ENCODE measurements at regions not wholly inside any gene's neighbourhood (a gene's known extent, or its start where the extent isn't known, plus 50 kb on each side); places are given as distances from the start of the nearest gene placed in this dataset.
"Not testable (repeated sequence)": the region's sequence is repeated elsewhere in the genome, so short reads cannot be mapped to it uniquely, and the experiment has no call there.

DNA sequence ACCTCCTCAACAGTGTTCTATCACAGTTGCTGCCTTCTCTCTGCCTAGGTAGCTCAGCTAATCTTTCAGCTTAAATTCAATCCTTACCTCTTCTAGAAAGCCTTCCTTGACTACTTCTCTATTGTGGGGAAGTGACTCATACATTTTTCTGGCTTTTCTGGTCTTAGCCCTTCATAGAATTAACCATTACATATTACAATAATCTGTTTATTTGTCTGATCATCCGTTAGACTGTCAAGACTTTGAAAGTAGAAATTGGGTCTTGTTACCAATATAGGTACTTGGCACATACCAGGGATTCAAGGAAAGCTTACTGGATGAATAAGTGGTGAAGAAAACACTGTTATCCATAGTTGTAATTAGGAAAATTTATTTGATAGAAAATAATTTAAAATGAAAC is 89.6 kb downstream of the FANCF start:
- FAIRE-seq: no peak

DNA sequence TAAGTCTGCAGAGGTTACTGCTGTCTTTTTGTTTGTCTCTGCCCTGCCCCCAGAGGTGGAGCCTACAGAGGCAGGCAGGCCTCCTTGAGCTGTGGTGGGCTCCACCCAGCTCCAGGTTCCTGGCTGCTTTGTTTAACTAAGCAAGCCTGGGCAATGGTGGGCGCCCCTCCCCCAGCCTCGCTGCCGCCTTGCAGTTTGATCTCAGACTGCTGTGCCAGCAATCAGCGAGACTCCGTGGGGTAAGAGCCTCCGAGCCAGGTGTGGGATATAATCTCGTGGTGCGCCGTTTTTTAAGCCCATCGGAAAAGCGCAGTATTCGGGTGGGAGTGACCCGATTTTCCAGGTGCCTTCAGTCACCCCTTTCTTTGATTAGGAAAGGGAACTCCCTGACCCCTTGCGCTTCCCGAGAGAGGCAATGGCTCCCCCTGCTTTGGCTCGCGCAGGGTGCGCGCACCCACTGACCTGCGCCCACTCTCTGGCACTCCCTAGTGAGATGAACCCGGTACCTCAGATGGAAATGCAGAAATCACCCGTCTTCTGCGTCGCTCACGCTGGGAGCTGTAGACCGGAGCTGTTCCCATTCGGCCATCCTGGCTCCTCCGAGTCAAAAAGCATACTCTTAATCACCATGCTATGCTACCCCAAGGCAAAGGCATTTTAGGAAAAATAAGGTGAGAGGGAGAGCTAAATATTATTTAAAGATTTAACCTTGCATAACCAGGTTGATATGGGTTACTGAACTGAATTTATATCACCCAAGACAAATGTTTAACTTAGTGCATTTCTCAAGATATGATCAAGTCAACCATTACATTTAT is 96.8 kb downstream of the FANCF start:
- H3K27me3 ChIP-seq (ENCODE audit: control insufficient read depth, insufficient read depth, low read length); H3K4me3 ChIP-seq (ENCODE audit: low read length in 3 of 3); intact Hi-C loops (cut with DNase I); FAIRE-seq; DNase-seq; H3K9ac ChIP-seq (ENCODE audit: low read length in 3 of 3); H3K4me1 ChIP-seq (ENCODE audit: control insufficient read depth in 2 of 3, insufficient read depth in 2 of 3, low read depth in 1 of 3, low read length in 3 of 3); H3K9me3 ChIP-seq (ENCODE audit: control insufficient read depth in 2 of 3, insufficient read depth in 1 of 3, low read length in 3 of 3); H3K27ac ChIP-seq (ENCODE audit: low read depth in 2 of 2, low read length in 2 of 2); H3K36me3 ChIP-seq (ENCODE audit: control insufficient read depth in 2 of 3, insufficient read depth in 3 of 3, low read length in 3 of 3): not testable (repeated sequence)

More for the DNA sequence above, 89.6 kb downstream of the FANCF start:
- H3K9me3 ChIP-seq (ENCODE audit: control insufficient read depth in 2 of 3, insufficient read depth in 1 of 3, low read length in 3 of 3): no peaks in the 10 kb centered on the region
- TF ChIP-seq, protein P1, sequence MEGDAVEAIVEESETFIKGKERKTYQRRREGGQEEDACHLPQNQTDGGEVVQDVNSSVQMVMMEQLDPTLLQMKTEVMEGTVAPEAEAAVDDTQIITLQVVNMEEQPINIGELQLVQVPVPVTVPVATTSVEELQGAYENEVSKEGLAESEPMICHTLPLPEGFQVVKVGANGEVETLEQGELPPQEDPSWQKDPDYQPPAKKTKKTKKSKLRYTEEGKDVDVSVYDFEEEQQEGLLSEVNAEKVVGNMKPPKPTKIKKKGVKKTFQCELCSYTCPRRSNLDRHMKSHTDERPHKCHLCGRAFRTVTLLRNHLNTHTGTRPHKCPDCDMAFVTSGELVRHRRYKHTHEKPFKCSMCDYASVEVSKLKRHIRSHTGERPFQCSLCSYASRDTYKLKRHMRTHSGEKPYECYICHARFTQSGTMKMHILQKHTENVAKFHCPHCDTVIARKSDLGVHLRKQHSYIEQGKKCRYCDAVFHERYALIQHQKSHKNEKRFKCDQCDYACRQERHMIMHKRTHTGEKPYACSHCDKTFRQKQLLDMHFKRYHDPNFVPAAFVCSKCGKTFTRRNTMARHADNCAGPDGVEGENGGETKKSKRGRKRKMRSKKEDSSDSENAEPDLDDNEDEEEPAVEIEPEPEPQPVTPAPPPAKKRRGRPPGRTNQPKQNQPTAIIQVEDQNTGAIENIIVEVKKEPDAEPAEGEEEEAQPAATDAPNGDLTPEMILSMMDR (IDR thresholded peaks at IDR 0.05; ENCODE audit: borderline replicate concordance, extremely low read depth, insufficient read depth): no peak
- H3K27ac ChIP-seq (ENCODE audit: low read depth in 2 of 2, low read length in 2 of 2): no peak overlapping the region
- no peak overlapping the region for H3K4me3 ChIP-seq (ENCODE audit: low read length in 3 of 3)
- intact Hi-C loops (cut with DNase I): no loop called here
- no peaks in the 10 kb centered on the region for H3K4me1 ChIP-seq (ENCODE audit: control insufficient read depth in 2 of 3, insufficient read depth in 2 of 3, low read depth in 1 of 3, low read length in 3 of 3)
- no peaks in the 10 kb centered on the region for H3K36me3 ChIP-seq (ENCODE audit: control insufficient read depth in 2 of 3, insufficient read depth in 3 of 3, low read length in 3 of 3)
- H3K9ac ChIP-seq (ENCODE audit: low read length in 3 of 3): no peak overlapping the region
- no peak for DNase-seq
- no peaks in the 10 kb centered on the region for H3K27me3 ChIP-seq (ENCODE audit: control insufficient read depth, insufficient read depth, low read length)

DNA sequence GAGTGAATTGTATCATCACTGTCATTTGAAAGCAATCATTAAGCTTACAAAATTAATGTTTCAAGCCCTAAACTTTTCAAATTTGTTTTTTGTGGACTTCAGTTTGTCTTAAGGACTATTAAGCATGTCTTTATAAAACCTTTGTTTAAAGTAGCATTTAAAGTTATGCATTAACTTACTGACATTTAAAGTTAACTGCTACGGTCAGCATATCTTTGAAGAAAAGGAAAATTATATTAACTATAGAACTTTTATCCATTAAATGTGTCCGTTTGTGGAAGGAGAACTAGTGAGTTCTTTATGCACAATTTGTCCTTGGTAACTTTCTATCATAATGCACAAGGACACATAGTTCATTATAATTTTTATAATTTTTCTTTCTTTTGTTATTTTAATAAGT is 103.4 kb downstream of the FANCF start:
- Histone ChIP-seq H3K9ac (ENCODE audit: low read length in 3 of 3) (no peak overlapping the region), H3K27me3 (ENCODE audit: control insufficient read depth, insufficient read depth, low read length) (no peaks in the 10 kb centered on the region), H3K4me1 (ENCODE audit: control insufficient read depth in 2 of 3, insufficient read depth in 2 of 3, low read depth in 1 of 3, low read length in 3 of 3) (no peaks in the 10 kb centered on the region), H3K9me3 (ENCODE audit: control insufficient read depth in 2 of 3, insufficient read depth in 1 of 3, low read length in 3 of 3) (no peaks in the 10 kb centered on the region), H3K36me3 (ENCODE audit: control insufficient read depth in 2 of 3, insufficient read depth in 3 of 3, low read length in 3 of 3) (no peaks in the 10 kb centered on the region), H3K27ac (ENCODE audit: low read depth in 2 of 2, low read length in 2 of 2) (no peak overlapping the region), H3K4me3 (ENCODE audit: low read length in 3 of 3) (no peak overlapping the region)
- intact Hi-C loops (cut with DNase I): no loop called here
- DNase-seq: no peak
- TF ChIP-seq, protein P1 (IDR thresholded peaks at IDR 0.05; ENCODE audit: borderline replicate concordance, extremely low read depth, insufficient read depth): no peak
- FAIRE-seq: no peak

DNA sequence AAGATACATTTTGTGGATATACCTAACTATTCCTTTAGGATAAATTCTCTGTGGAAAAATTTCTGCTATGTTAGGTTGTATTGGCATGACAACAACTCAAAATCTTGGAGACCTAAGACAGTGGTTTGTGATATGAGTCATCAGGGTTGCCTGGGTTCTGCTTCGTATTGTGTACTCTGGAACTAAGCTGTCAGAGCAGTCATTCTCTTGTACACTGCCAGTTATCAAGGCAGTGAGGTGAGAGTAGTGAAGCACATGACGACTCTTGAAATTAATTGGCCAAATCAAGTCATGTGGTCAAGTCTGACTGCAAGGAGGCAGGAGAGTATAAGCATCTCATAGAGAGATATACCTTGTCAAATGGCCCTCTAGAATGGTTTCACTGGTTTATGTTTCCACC is 104.4 kb downstream of the FANCF start:
- Histone ChIP-seq H3K4me3 (ENCODE audit: low read length in 3 of 3) (no peak overlapping the region), H3K36me3 (ENCODE audit: control insufficient read depth in 2 of 3, insufficient read depth in 3 of 3, low read length in 3 of 3) (no peaks in the 10 kb centered on the region), H3K9ac (ENCODE audit: low read length in 3 of 3) (no peak overlapping the region), H3K27ac (ENCODE audit: low read depth in 2 of 2, low read length in 2 of 2) (no peak overlapping the region), H3K4me1 (ENCODE audit: control insufficient read depth in 2 of 3, insufficient read depth in 2 of 3, low read depth in 1 of 3, low read length in 3 of 3) (no peaks in the 10 kb centered on the region), H3K27me3 (ENCODE audit: control insufficient read depth, insufficient read depth, low read length) (no peaks in the 10 kb centered on the region), H3K9me3 (ENCODE audit: control insufficient read depth in 2 of 3, insufficient read depth in 1 of 3, low read length in 3 of 3) (no peaks in the 10 kb centered on the region)
- intact Hi-C loops (cut with DNase I): no loop called here
- FAIRE-seq: no peak
- no peak for DNase-seq
- TF ChIP-seq, protein P1 (IDR thresholded peaks at IDR 0.05; ENCODE audit: borderline replicate concordance, extremely low read depth, insufficient read depth): no peak

Measured in kidney (tissue), 13 donors.